ENCODE measurements at regions not wholly inside any gene's neighbourhood (a gene's known extent, or its start where the extent isn't known, plus 50 kb on each side); places are given as distances from the start of the nearest gene placed in this dataset.
"Not testable (repeated sequence)": the region's sequence is repeated elsewhere in the genome, so short reads cannot be mapped to it uniquely, and the experiment has no call there.

GRCh38 chr9:41754822-41755221 lies 374.4 kb downstream of the CNTNAP3B start:
- H3K27me3 ChIP-seq (replicated peaks in 1 of 7); H3K4me1 ChIP-seq; H3K27ac ChIP-seq; H3K9me3 ChIP-seq; intact Hi-C loops (cut with DNase I; ENCODE audit: low total_unique reads); H3K36me3 ChIP-seq; H3K4me3 ChIP-seq: not testable (repeated sequence)
- WGBS, 5 donors = 70 to 84% (median 82%) methylated on average over 2 to 8 of the region's 9 CpGs; no CpG with 5 or more reads in 1 of the 5 donors
- peak; percentile 60 for DNase-seq

GRCh38 chr9:41754403-41754802 lies 374.8 kb downstream of the CNTNAP3B start:
- intact Hi-C loops (cut with DNase I; ENCODE audit: low total_unique reads); H3K4me3 ChIP-seq; H3K4me1 ChIP-seq; H3K36me3 ChIP-seq; H3K27ac ChIP-seq; H3K27me3 ChIP-seq (replicated peaks in 1 of 7); H3K9me3 ChIP-seq: not testable (repeated sequence)
- DNase-seq = peak; percentile 61
- WGBS, 5 donors = 82 to 92% (median 90%) methylated on average over 9 to 13 of the region's 15 CpGs

GRCh38 chr9:41741897-41742296 lies 387.3 kb downstream of the CNTNAP3B start:
- intact Hi-C loops (cut with DNase I; ENCODE audit: low total_unique reads); H3K27ac ChIP-seq; H3K36me3 ChIP-seq; H3K4me3 ChIP-seq; H3K27me3 ChIP-seq (replicated peaks in 1 of 7); H3K9me3 ChIP-seq; H3K4me1 ChIP-seq: not testable (repeated sequence)
- peak; percentile 46 for DNase-seq
- 92 to 99% (median 93%) methylated on average over 5 to 9 of the region's 16 CpGs; no CpG with 5 or more reads in 2 of the 5 donors for WGBS, 5 donors

GRCh38 chr9:41741173-41741572 lies 388.1 kb downstream of the CNTNAP3B start:
- peak overlapping the region in 1 of 8 donors; percentile 41 for H3K27ac ChIP-seq
- intact Hi-C loops (cut with DNase I; ENCODE audit: low total_unique reads); H3K36me3 ChIP-seq; H3K4me3 ChIP-seq; H3K27me3 ChIP-seq (replicated peaks in 1 of 7); H3K4me1 ChIP-seq; H3K9me3 ChIP-seq: not testable (repeated sequence)
- 9 to 36% (median 11%) methylated on average over 2 to 4 of the region's 5 CpGs for WGBS, 5 donors
- peak; percentile 48 for DNase-seq

GRCh38 chr9:41738681-41739080 lies 390.5 kb downstream of the CNTNAP3B start:
- H3K4me1 ChIP-seq; H3K27ac ChIP-seq; intact Hi-C loops (cut with DNase I; ENCODE audit: low total_unique reads); H3K4me3 ChIP-seq; H3K27me3 ChIP-seq (replicated peaks in 1 of 7); H3K9me3 ChIP-seq; H3K36me3 ChIP-seq: not testable (repeated sequence)
- peak; percentile 31 for DNase-seq
- 89 to 96% (median 93%) methylated on average over 5 of the region's 5 CpGs for WGBS, 5 donors

- H3K4me3 ChIP-seq; H3K36me3 ChIP-seq; H3K4me1 ChIP-seq; H3K27me3 ChIP-seq (replicated peaks in 1 of 7); H3K27ac ChIP-seq; intact Hi-C loops (cut with DNase I; ENCODE audit: low total_unique reads); H3K9me3 ChIP-seq: not testable (repeated sequence)
- DNase-seq = peak; percentile 68
- WGBS, 5 donors = 84 to 97% (median 94%) methylated on average over 5 to 10 of the region's 13 CpGs
These were observed 430.0 kb downstream of the CNTNAP3B start for GRCh38 chr9:41699190-41699589.

- 43 to 65% (median 53%) methylated on average over 3 of the region's 4 CpGs for WGBS, 5 donors
- DNase-seq; H3K36me3 ChIP-seq; intact Hi-C loops (cut with DNase I; ENCODE audit: low total_unique reads); H3K4me1 ChIP-seq; H3K4me3 ChIP-seq; H3K27me3 ChIP-seq (replicated peaks in 1 of 7); H3K9me3 ChIP-seq: not testable (repeated sequence)
- peak overlapping the region in 4 of 8 donors; percentile 51 to 56 (median 54) for H3K27ac ChIP-seq
These were observed 432.1 kb downstream of the CNTNAP3B start for GRCh38 chr9:41697080-41697479.

GRCh38 chr9:41679312-41679711 lies 449.9 kb downstream of the CNTNAP3B start:
- H3K4me1 ChIP-seq; DNase-seq; H3K4me3 ChIP-seq; H3K27me3 ChIP-seq (replicated peaks in 1 of 7); intact Hi-C loops (cut with DNase I; ENCODE audit: low total_unique reads); H3K36me3 ChIP-seq; H3K9me3 ChIP-seq; H3K27ac ChIP-seq: not testable (repeated sequence)
- WGBS, 5 donors = 9 to 11% methylated on average over 9 to 17 of the region's 23 CpGs; no CpG with 5 or more reads in 3 of the 5 donors

GRCh38 chr9:41663497-41664036 lies 465.7 kb downstream of the CNTNAP3B start:
- intact Hi-C loops (cut with DNase I; ENCODE audit: low total_unique reads) = not testable (repeated sequence)

GRCh38 chr9:41658706-41659105 lies 469.6 kb upstream of the ZNG1F start:
- DNase-seq = not testable (repeated sequence)

More at GRCh38 chr9:41663497-41664036, 465.7 kb downstream of the CNTNAP3B start:
- not testable (repeated sequence) for DNase-seq; H3K27me3 ChIP-seq (replicated peaks in 1 of 7); H3K4me1 ChIP-seq; H3K27ac ChIP-seq; H3K9me3 ChIP-seq; H3K36me3 ChIP-seq; H3K4me3 ChIP-seq
- WGBS, 5 donors = 6 to 27% (median 20%) methylated on average over 9 to 21 of the region's 29 CpGs; no CpG with 5 or more reads in 1 of the 5 donors

GRCh38 chr9:41658116-41658515 lies 469.0 kb upstream of the ZNG1F start:
- intact Hi-C loops (cut with DNase I; ENCODE audit: low total_unique reads); H3K4me3 ChIP-seq; H3K36me3 ChIP-seq; H3K27ac ChIP-seq; H3K4me1 ChIP-seq; H3K9me3 ChIP-seq; H3K27me3 ChIP-seq (replicated peaks in 1 of 7); DNase-seq: not testable (repeated sequence)
- 61 to 71% (median 67%) methylated on average over 2 of the region's 2 CpGs for WGBS, 5 donors

More at GRCh38 chr9:41658706-41659105, 469.6 kb upstream of the ZNG1F start:
- H3K27ac ChIP-seq; H3K4me3 ChIP-seq; intact Hi-C loops (cut with DNase I; ENCODE audit: low total_unique reads); H3K4me1 ChIP-seq; H3K9me3 ChIP-seq; H3K36me3 ChIP-seq; H3K27me3 ChIP-seq (replicated peaks in 1 of 7): not testable (repeated sequence)
- WGBS, 5 donors = 72 to 96% (median 84%) methylated on average over 1 to 6 of the region's 10 CpGs

- 78 to 97% (median 89%) methylated on average over 2 of the region's 2 CpGs for WGBS, 5 donors
- H3K4me1 ChIP-seq; H3K9me3 ChIP-seq; intact Hi-C loops (cut with DNase I; ENCODE audit: low total_unique reads); H3K27me3 ChIP-seq (replicated peaks in 1 of 7); DNase-seq; H3K36me3 ChIP-seq; H3K27ac ChIP-seq; H3K4me3 ChIP-seq: not testable (repeated sequence)
These were observed 468.0 kb upstream of the ZNG1F start for GRCh38 chr9:41657141-41657540.

All from spleen (tissue), 11 donors.